ENCODE measurements at regions not wholly inside any gene's neighbourhood (a gene's known extent, or its start where the extent isn't known, plus 50 kb on each side); places are given as distances from the start of the nearest gene placed in this dataset.

- Histone ChIP-seq H3K4me3 (no peak overlapping the region), H3K4me1 (peaks cover 0 to 54% (median 16%) of the 10 kb centered on the region in 12 donors), H3K27ac (peak overlapping the region in 1 of 12 donors; percentile 53), H3K27me3 (no peaks in the 10 kb centered on the region), H3K36me3 (no peaks in the 10 kb centered on the region), H3K9me3 (no peaks in the 10 kb centered on the region)
- ATAC-seq: no peak
- 69 to 82% (median 73%) methylated on average over 4 of the region's 4 CpGs for WGBS, 4 donors
- no peak for TF ChIP-seq CTCF (IDR thresholded peaks at IDR 0.05)
- DNase-seq: no peak
- intact Hi-C loops (cut with DNase I): no loop called here
Measured at GRCh38 chr10:36117890-36118289, 475.8 kb upstream of the FZD8 start.

- peak overlapping the region in 3 of 12 donors; percentile 22 to 53 (median 25) for H3K27ac ChIP-seq
- TF ChIP-seq CTCF (IDR thresholded peaks at IDR 0.05): no peak
- no peak for TF ChIP-seq POLR2A (IDR thresholded peaks at IDR 0.05)
- H3K4me3 ChIP-seq: no peak overlapping the region
- no peaks in the 10 kb centered on the region for H3K36me3 ChIP-seq
- ATAC-seq (no peak), DNase-seq (no peak)
- H3K9me3 ChIP-seq: no peaks in the 10 kb centered on the region
- H3K27me3 ChIP-seq: no peaks in the 10 kb centered on the region
- peaks cover 0 to 54% (median 16%) of the 10 kb centered on the region in 12 donors for H3K4me1 ChIP-seq
- intact Hi-C loops (cut with DNase I): no loop called here
- WGBS, 4 donors: 60 to 64% (median 61%) methylated on average over 5 of the region's 5 CpGs
Measured at GRCh38 chr10:36117231-36117630, 475.1 kb upstream of the FZD8 start.

GRCh38 chr10:36116731-36117130, 474.6 kb upstream of the FZD8 start:
- DNase-seq (no peak), ATAC-seq (no peak)
- peaks cover 0 to 54% (median 16%) of the 10 kb centered on the region in 12 donors for H3K4me1 ChIP-seq
- intact Hi-C loops (cut with DNase I): no loop called here
- H3K27ac ChIP-seq: peak overlapping the region in 4 of 12 donors; percentile 22 to 53 (median 30)
- no peak overlapping the region for H3K4me3 ChIP-seq
- WGBS, 4 donors: 25 to 43% (median 30%) methylated on average over 6 of the region's 6 CpGs
- H3K27me3 ChIP-seq: no peaks in the 10 kb centered on the region
- TF ChIP-seq POLR2A (IDR thresholded peaks at IDR 0.05) (no peak), CTCF (IDR thresholded peaks at IDR 0.05) (peak in 1 of 12 donors; percentile 6)
- H3K9me3 ChIP-seq: no peaks in the 10 kb centered on the region
- no peaks in the 10 kb centered on the region for H3K36me3 ChIP-seq

GRCh38 chr10:36116040-36116439, 473.9 kb upstream of the FZD8 start:
- H3K9me3 ChIP-seq: no peaks in the 10 kb centered on the region
- intact Hi-C loops (cut with DNase I): no loop called here
- no peak overlapping the region for H3K4me3 ChIP-seq
- no peaks in the 10 kb centered on the region for H3K27me3 ChIP-seq
- H3K4me1 ChIP-seq: peaks cover 0 to 54% (median 16%) of the 10 kb centered on the region in 12 donors
- ATAC-seq: no peak
- WGBS, 4 donors: 59 to 94% (median 78%) methylated on average over 2 of the region's 2 CpGs
- no peaks in the 10 kb centered on the region for H3K36me3 ChIP-seq
- DNase-seq: no peak
- H3K27ac ChIP-seq: peak overlapping the region in 1 of 12 donors; percentile 4
- TF ChIP-seq POLR2A (IDR thresholded peaks at IDR 0.05): no peak
- no peak for TF ChIP-seq CTCF (IDR thresholded peaks at IDR 0.05)
